Lower leg skin (tissue), 4 donors: ENCODE measurements at regions not wholly inside any gene's neighbourhood (a gene's known extent, or its start where the extent isn't known, plus 50 kb on each side); places are given as distances from the start of the nearest gene placed in this dataset.

Experiments
- DNase-seq, 2 donors: peaks; one replicate each; pipeline ENCODE4 v3.0.0-alpha.2; 2019; ENCODE audit warnings: low spot score in 2 of 2
- H3K4me3 ChIP-seq: fragments of 200-600 bp; sonication (generic); 2 replicates; pipeline ENCODE4 v1.5.1; 2017; ENCODE audit warnings: mild to moderate bottlenecking, low read depth; ENCODE audit not compliant: poor library complexity, severe bottlenecking
- CTCF ChIP-seq, 3 donors: fragments of 450-650 bp; IDR thresholded peaks; one replicate each; pipeline ENCODE4 v1.5.1; 2016; ENCODE audit warnings: antibody characterized with exemption in 3 of 3, mild to moderate bottlenecking in 3 of 3, moderate library complexity in 2 of 3
- POLR2A ChIP-seq, 2 donors: fragments of 450-650 bp; IDR thresholded peaks; one replicate each; pipeline ENCODE4 v1.6.1; 2016 to 2017; ENCODE audit warnings: antibody characterized with exemption in 2 of 2, mild to moderate bottlenecking in 1 of 2, moderate library complexity in 1 of 2
- WGBS, 2 donors: methylation state at CpG; one replicate each; pipeline ENCODE4 v1.1.5; 2018; 5-methylcytosine and 5-hydroxymethylcytosine counted together
- intact Hi-C: fragments of 100-400 bp; cut with DNase I; formaldehyde crosslinking; loops from one replicate; pipeline ENCODE4 v1.15.0; 2023; ENCODE audit warnings: low total_unique reads

- WGBS, 2 donors: 50 to 59% methylated on average over 2 of the region's 2 CpGs
- no peak for DNase-seq
- intact Hi-C loops: no loop called here
- no peak for TF ChIP-seq CTCF (IDR thresholded peaks at IDR 0.05)
- TF ChIP-seq POLR2A (IDR thresholded peaks at IDR 0.05): no peak
- no peak overlapping the region for H3K4me3 ChIP-seq
Measured at GRCh38 chr10:59586407-59586891, 123.2 kb downstream of the SLC16A9 start.

- intact Hi-C loops: no loop called here
- DNase-seq: no peak
- no peak for TF ChIP-seq CTCF (IDR thresholded peaks at IDR 0.05)
- TF ChIP-seq POLR2A (IDR thresholded peaks at IDR 0.05): no peak
- 72 to 73% methylated on average over 4 of the region's 4 CpGs for WGBS, 2 donors
- no peak overlapping the region for H3K4me3 ChIP-seq
Measured at GRCh38 chr10:59585046-59585700, 124.5 kb downstream of the SLC16A9 start.

GRCh38 chr10:59582780-59583179, 126.9 kb downstream of the SLC16A9 start:
- no peak overlapping the region for H3K4me3 ChIP-seq
- TF ChIP-seq POLR2A (IDR thresholded peaks at IDR 0.05): no peak
- TF ChIP-seq CTCF (IDR thresholded peaks at IDR 0.05): no peak
- WGBS, 2 donors: 71 to 83% methylated on average over 3 of the region's 3 CpGs
- intact Hi-C loops: no loop called here
- DNase-seq: no peak

GRCh38 chr10:59582058-59582457, 127.6 kb downstream of the SLC16A9 start:
- no peak overlapping the region for H3K4me3 ChIP-seq
- WGBS, 2 donors: 70 to 72% methylated on average over 3 of the region's 3 CpGs
- DNase-seq: no peak
- TF ChIP-seq POLR2A (IDR thresholded peaks at IDR 0.05) (no peak), CTCF (IDR thresholded peaks at IDR 0.05) (no peak)
- intact Hi-C loops: no loop called here

DNA sequence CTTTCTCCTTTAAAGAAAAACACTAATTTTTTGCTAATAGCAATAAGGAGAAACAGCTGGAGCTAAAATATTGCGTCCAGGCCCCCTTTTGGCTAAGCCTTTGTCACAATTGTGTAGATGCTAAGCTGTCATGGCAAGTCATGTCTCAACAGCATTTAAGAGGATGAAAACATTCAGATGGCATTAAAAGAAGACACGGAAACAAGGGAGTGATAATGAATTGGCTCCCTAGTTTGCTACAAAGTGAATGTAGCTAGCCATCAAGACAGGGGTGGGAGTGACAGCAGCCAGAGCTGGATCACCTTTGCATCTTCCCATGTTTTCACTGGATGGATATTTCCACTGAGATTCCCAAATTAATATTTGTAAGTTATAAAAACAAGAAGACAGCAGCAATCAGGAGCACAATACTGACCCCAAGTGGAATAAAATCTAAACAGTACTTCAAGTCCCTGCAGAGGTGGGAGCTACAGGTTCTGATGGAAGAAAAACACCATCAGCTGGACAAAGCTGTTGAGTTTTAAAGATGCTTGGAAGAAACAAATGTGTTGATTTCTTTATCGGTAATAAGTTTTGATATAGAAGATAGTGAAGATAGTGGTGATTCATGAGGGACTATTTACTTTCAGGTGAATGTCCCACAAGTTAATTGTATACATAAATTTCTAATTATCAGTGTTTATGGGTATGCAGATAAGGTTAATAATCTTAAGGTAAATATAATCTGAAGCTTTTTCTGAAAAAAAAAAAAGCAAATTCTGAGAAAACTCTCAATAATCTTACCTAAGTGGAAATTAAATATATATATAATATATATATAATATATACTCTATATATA, 129.4 kb downstream of the SLC16A9 start:
- no peak overlapping the region for H3K4me3 ChIP-seq
- intact Hi-C loops: no loop called here
- no peak for TF ChIP-seq CTCF (IDR thresholded peaks at IDR 0.05)
- no peak for DNase-seq
- 41 to 59% methylated on average over 3 of the region's 3 CpGs for WGBS, 2 donors
